Activated gamma-delta T cell treated with Interleukin-2 at 50 U/mL for 16 hours (primary cell): ENCODE measurements at regions not wholly inside any gene's neighbourhood (a gene's known extent, or its start where the extent isn't known, plus 50 kb on each side); places are given as distances from the start of the nearest gene placed in this dataset.
"Not testable (repeated sequence)": the region's sequence is repeated elsewhere in the genome, so short reads cannot be mapped to it uniquely, and the experiment has no call there.

ENCODE experiments used
- DNase-seq: peaks from one replicate; pipeline ENCODE4 v3.0.0-alpha.2; 2020

DNA sequence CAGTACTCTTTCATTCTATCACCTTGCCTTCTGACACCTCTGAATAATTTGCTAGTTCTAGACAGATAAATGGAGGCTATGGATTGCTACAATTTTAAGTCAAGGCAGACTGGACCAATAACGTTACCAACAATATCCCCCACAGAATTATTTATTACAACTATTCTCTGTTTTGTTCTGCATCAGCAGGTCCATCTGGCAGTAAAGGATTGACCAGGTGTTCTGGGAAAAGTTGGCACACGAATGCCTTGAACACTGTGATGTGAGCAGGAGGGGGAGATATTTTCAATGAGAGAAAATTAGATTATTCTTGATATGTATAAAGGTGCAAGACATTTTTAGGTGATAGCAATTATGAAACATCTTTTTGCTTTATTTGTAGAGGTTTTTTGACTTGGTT lies 718.8 kb upstream of the TMPRSS15 start:
- DNase-seq: no peak

- DNase-seq: no peak
These were observed 719.5 kb upstream of the TMPRSS15 start for GRCh38 chr21:19123053-19123452.

DNA sequence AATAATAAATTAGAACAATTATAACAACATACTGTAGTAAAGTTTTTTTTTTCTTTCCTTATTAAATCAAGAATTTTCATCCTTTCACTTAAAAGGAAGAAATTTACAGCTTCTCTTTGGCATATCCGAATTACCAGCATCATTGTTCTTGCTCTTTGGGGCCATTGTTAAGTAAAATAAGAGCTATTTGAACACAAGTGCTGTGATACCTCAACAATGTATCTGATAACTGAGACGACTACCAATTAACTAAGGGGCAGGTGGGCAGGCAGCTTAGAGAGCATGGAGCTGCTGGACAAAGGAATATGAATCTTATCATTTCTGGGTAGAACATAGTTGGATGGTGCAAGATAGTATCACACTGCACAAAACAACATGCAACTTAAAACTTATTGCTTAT lies 719.9 kb upstream of the TMPRSS15 start:
- DNase-seq: no peak

GRCh38 chr21:19124691-19125090 lies 721.1 kb upstream of the TMPRSS15 start:
- DNase-seq: no peak

DNA sequence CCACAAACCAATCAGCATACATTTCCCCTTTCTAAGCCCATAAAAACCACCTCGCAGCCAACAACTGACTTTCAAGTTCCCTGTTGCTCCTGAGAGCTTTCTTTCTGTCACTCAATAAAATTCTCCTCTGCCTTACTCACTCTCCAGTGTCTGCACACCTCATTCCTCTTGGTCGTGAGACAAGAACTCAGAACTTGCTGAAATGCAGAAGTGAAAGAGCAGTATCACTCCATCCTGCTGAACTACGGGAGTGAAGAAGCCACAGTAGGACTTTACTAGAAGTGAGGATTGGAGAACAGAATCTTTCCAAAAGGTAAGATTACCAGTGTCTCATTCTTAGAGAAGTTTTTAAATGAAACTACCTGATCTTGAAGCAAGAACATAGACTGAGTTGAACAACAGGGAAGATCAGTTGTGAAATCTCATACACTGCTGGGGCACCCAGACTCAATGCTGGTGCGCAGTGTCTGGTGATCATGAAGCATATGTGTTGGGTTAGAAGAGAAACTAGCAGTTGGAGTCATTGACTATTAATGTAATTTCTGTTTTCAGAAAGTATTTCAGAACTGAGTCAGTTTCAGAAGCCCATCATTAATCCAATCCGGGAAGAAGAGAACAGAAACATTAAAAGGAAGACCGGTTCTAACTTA lies 726.9 kb upstream of the TMPRSS15 start:
- no peak for DNase-seq

DNA sequence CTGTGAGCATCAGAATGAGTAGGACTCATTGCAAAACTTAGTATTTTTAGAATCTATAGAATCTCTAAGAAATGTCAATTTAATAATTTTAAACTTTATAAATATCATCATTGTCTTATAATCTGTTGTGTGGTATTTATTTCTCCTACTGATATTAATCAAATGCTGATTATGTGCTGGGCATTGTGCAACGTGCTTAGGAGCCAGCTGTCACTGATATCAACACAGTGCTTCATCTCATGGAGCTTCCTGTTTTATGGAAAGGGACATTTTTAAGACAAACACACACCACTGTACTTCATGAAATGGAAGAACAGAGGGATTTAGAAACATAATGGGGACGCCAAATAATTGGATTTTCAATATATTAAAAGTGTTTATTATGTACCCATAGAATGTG lies 737.9 kb upstream of the TMPRSS15 start:
- DNase-seq: no peak

DNA sequence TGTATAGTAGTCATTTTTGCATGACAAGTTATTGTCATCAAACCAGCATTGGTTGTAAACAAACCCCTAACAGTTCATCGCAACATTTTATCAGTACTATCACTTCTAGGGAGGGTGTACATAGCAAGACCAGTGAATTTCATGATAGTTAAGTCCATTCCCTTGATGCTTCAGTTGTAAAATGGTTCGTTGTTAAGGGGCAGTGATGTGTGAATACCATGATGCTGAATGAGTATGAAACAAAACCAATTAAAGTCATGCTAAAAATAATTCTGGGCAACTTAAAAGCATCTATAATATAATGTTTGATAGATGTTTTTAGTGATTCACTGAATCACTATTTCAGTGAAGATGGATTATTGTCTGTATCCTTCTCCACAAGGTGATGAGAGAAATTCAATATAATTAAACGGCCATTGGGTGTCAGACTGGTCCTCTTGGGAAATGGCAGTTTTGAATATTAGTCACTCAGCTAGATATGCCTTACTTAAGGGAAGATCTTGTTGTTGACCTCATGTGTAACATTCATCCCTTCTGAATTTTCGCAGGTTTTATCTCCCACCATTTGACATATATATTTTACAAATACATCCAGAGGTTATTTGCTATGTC lies 742.2 kb upstream of the TMPRSS15 start:
- no peak for DNase-seq

DNA sequence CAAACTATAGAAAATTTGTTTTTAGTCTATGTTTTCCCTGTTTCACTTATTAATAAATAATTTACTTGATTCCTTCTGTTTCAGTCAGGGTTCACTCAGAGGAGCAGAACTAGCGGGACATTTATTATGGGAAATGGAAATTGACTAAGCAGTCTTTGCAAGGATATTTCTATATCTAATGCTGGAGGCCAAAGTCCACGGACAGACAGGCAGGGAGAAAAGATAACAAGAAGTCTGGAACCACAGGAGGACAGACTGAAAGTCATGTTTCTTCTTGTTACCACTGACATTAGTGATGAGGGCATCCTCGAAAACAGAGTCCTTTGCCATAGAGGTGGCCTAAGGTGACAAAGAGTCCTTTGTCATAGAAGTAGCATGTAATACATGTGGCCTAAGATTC lies 744.5 kb upstream of the TMPRSS15 start:
- no peak for DNase-seq

DNA sequence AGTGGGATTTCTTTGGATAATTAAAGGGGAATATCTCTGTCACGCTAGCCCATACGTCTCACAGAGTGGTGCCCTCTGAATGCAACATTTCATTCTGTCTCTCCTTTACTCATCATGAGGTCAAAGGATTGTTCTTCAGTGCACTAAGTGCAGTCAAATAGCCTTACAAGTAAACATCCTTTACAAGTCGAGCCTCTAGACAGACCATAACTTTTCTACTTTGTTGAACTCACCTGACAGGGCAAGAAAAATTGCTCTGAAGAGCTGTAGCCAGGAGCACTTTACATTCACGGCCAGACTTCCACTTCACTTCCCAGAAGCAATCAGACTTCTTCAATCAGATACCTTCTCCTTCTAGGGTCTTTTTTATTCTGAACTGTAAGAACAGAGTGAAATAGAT lies 768.0 kb upstream of the TMPRSS15 start:
- no peak for DNase-seq

- DNase-seq: no peak
These were observed 778.1 kb upstream of the TMPRSS15 start for GRCh38 chr21:19181604-19182140.

DNA sequence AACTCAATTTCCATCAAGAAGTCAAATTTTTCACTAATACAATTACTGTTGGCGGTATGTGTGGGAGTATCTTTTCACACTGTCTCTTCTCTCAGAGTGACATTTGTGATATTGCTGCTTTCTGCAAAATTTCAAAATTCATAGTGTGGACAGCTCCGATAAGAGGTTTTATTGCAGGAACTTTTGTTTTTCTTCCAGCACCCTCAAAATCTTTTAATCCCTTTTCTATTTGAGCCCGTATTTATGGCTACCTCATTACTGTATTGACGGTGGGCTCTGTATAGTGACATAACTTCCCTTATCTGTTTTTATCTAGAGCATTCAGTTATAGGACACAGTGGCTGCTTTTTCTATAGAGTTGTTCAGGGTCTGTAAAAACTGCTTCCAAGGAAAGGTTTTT lies 794.4 kb upstream of the TMPRSS15 start:
- no peak for DNase-seq

DNA sequence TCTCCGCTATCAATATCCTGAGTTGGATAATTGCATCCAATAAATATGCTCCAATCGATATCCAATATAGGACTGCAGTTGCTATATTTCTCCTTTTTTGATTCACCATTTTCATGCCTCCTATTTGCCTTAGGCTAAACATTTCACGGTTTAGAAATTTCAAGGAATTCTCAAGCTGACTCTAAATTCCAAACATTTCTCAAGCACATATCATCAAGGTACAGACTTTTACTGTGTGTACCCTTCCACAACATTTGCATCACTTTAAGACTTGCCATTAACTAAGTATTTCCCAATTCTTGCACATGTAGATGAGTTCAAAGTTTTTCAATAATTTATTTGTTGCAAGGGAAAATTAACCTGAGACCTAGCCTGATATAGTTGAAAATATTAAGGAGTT lies 795.2 kb upstream of the TMPRSS15 start:
- DNase-seq: no peak

DNA sequence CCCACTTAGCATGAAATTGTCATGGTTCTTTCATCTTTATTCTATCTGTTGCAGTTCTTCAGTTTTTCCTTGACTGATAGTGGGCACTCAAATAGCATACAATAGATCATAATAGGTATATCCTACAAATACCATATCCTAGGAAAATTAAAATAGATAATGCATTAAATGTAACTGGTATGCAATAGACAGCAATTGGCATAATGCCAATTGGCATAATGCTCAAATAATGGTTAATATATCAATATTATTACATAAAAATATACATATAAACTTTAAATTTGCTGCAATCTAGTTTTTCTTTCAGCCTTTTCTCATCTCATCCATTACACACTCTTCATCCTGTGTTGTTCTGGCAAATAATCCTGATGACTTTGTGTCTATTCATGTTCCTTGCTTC lies 814.6 kb upstream of the TMPRSS15 start:
- DNase-seq: no peak

- DNase-seq: no peak
These were observed 820.5 kb upstream of the TMPRSS15 start for GRCh38 chr21:19224090-19224489.

DNA sequence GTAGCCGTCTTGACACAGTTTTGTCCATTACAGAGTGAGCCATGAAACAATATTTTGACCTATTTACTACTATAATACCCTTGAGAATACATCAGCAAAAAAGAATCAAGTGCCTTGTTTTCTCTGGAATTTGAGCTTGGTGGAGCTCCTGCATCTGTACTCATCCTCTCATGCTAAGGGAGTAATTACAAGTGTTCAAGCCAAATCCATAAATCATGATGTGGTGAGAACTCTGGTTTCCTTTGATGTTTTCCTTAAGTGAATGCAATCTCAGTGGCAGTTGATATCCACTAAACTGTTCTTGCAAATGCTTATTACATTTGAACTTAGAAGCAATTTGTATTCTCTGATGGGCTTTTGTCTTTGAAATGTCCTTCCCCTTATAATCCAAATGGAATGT lies 824.6 kb upstream of the TMPRSS15 start:
- no peak for DNase-seq

DNA sequence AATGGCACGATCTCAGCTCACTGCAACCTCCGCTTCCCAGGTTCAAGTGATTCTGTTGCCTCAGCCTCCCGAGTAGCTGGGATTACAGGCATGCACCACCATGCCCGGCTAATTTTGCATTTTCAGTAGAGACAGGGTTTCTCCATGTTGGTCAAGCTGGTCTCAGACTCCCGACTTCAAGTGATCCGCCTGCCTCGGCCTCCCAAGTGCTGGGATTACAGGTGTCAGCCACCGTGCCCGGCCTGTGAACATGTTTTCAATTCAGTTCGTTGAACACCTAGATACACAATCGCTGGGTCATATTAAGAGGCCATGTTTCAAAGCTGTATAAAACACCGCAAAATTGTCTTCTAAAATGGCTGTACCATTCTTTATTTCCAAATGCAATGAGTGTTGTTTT lies 830.3 kb upstream of the TMPRSS15 start:
- DNase-seq: not testable (repeated sequence)

DNA sequence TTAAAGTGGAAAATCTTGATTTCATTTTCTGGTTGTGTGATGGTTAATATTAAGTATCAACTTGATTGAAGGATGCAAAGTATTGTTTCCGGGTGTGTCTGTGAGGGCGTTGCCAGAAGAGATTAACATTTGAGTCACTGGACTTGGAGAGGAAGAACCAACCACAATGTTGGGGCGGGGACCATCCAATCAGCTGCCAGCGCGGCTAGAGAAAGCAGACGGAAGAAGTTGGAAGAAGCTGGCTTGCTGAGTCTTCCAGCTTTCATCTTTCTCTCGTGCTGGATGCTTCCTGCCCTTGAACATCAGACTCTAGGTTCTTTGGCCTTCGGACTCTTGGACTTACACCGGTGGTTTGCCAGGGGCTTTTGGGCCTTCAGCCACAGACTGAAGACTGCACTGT lies 832.6 kb upstream of the TMPRSS15 start:
- DNase-seq: no peak

- DNase-seq: no peak
These were observed 834.0 kb upstream of the TMPRSS15 start for GRCh38 chr21:19237608-19238007.

GRCh38 chr21:19239696-19240095 lies 836.1 kb upstream of the TMPRSS15 start:
- DNase-seq: no peak

DNA sequence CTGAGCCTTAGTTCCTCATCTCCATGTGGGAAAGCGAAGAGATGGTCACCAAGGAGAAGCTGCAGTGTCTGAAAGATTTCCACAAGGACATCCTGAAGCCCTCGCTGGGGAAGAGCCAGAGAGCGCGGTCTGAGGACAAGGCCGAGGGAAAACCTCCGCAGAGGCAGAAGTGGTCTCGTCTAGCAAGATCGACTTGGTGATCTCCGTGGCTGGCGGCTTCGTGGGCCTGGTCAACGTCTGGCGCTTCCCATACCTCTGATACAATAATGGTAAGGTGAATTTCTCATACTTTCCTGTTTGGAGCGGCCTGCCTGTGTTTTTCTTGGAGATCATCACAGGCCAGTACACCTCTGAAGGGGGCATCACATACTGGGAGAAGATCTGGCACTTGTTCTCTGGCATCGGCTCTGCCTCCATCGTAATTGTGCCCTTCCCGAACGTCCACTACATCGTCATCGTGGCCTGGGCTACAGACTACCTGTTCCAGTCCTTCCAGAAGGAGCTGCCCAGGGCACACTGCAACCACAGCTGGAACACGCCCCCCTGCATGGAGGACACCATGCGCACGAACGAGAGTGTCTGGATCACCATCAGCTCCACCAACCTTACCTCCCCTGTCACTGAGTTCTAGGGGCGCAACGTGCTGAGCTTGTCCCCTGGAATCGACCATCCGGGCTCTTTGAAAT lies 841.1 kb upstream of the TMPRSS15 start:
- DNase-seq: no peak

DNA sequence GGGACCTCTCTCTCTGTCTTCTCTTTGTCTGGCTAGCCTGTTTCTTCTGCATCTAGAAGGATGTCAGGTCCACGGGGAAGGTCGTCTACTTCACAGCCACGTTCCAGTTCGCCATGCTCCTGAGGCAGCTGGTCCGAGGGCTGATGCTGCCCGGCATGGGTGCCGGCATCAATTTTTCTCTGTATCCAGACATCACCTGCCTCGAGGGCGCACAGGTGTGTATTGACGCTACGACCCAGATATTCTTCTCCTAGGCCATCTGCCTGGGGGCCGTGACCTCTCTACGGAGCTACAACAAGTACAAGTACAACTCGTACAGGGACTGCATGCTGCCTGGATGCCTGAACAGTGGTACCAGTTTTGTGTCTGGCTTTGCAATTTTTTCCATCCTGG lies 841.6 kb upstream of the TMPRSS15 start:
- no peak for DNase-seq

DNA sequence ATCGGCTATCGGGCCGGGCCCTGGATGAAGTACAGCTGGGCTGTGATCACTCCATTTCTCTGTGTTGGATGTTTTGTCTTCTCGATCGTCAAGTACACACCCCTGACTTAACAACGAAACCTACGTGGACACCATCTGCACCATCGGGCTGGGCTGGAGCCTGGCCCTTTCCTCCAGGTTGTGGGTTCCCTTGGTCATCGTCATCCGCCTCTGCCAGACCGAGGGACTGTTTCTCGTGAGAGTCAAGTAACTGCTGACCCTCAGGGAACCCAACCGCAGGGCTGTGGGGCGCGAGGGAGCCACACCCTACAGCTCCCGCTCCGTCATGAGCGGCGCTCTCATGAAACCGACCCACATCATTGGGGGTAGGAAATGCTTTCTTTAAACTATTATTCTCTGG lies 842.4 kb upstream of the TMPRSS15 start:
- DNase-seq: no peak

- DNase-seq: no peak
These were observed 853.5 kb upstream of the TMPRSS15 start for GRCh38 chr21:19256934-19257660.
